SK-N-SH treated with all-trans-retinoic acid at 6 μM for 48 hours (cell line): ENCODE measurements at regions not wholly inside any gene's neighbourhood (a gene's known extent, or its start where the extent isn't known, plus 50 kb on each side); places are given as distances from the start of the nearest gene placed in this dataset.

ENCODE experiments used
- BACH2 ChIP-seq: fragments of 250-450 bp; sonication (Bioruptor Pico); IDR thresholded peaks from 2 replicates; pipeline ENCODE4 v1.9.0; 2021; ENCODE audit warnings: mild to moderate bottlenecking, borderline replicate concordance
- ESRRG ChIP-seq: fragments of 250-450 bp; sonication (Bioruptor Pico); IDR thresholded peaks from 2 replicates; pipeline ENCODE4 v1.6.1; 2021; ENCODE audit warnings: mild to moderate bottlenecking
- GLIS3 ChIP-seq: fragments of 250-450 bp; sonication (Bioruptor Pico); IDR thresholded peaks from 2 replicates; pipeline ENCODE4 v1.5.0; 2020; ENCODE audit warnings: mild to moderate bottlenecking, moderate library complexity
- ISL1 ChIP-seq: fragments of 250-450 bp; sonication (Bioruptor Pico); IDR thresholded peaks from 2 replicates; pipeline ENCODE4 v2.1.2; 2022; ENCODE audit warnings: mild to moderate bottlenecking, moderate library complexity
- OSR1 ChIP-seq: fragments of 250-450 bp; sonication (Bioruptor Pico); IDR thresholded peaks from 2 replicates; pipeline ENCODE4 v1.8.0; 2022; ENCODE audit warnings: moderate library complexity, mild to moderate bottlenecking, inconsistent platforms
- PATZ1 ChIP-seq: fragments of 250-450 bp; sonication (Bioruptor Pico); IDR thresholded peaks from 2 replicates; pipeline ENCODE4 v1.8.0; 2020; ENCODE audit warnings: mild to moderate bottlenecking, moderate library complexity, borderline replicate concordance
- RARB ChIP-seq: fragments of 250-450 bp; sonication (Bioruptor Pico); IDR thresholded peaks from 2 replicates; pipeline ENCODE4 v1.8.0; 2021; ENCODE audit warnings: mild to moderate bottlenecking, moderate library complexity
- TCF4 ChIP-seq: fragments of 250-450 bp; sonication (Bioruptor Pico); IDR thresholded peaks from 2 replicates; pipeline ENCODE4 v1.8.0; 2021; ENCODE audit warnings: mild to moderate bottlenecking, moderate library complexity, borderline replicate concordance
- TOX ChIP-seq: fragments of 250-450 bp; sonication (Bioruptor Pico); IDR thresholded peaks from 2 replicates; pipeline ENCODE4 v1.8.0; 2021; ENCODE audit warnings: mild to moderate bottlenecking, moderate library complexity, borderline replicate concordance
- ZC3H10 ChIP-seq: fragments of 250-450 bp; sonication (Bioruptor Pico); IDR thresholded peaks from 2 replicates; pipeline ENCODE4 v1.5.1; 2021; ENCODE audit warnings: mild to moderate bottlenecking, moderate library complexity
- ZFP30 ChIP-seq: fragments of 450-650 bp; formaldehyde crosslinking; IDR thresholded peaks from 2 replicates; pipeline ENCODE4 v1.5.0; 2022; ENCODE audit warnings: mild to moderate bottlenecking, moderate library complexity
- ZNF565 ChIP-seq: fragments of 450-650 bp; formaldehyde crosslinking; conservative IDR thresholded peaks from 2 replicates; pipeline ENCODE4 v1.5.0; 2020; ENCODE audit warnings: low read depth, mild to moderate bottlenecking, moderate library complexity
- ZNF8 ChIP-seq: fragments of 450-650 bp; formaldehyde crosslinking; IDR thresholded peaks from 2 replicates; pipeline ENCODE4 v1.5.0; 2020; ENCODE audit warnings: mild to moderate bottlenecking, moderate library complexity
- TF ChIP-seq, protein P1 (sequence below): fragments of 250-450 bp; sonication (Bioruptor Pico); IDR thresholded peaks from 2 replicates; pipeline ENCODE4 v1.8.0; 2021; ENCODE audit warnings: low read depth, mild to moderate bottlenecking, moderate library complexity, borderline replicate concordance

- no peak for TF ChIP-seq TOX (CRISPR knock-in tag)
- TF ChIP-seq GLIS3 (CRISPR knock-in tag), result no peak
- TF ChIP-seq ISL1 (CRISPR knock-in tag), result no peak
- no peak for TF ChIP-seq ZNF565 (CRISPR knock-in tag)
- TF ChIP-seq TCF4 (CRISPR knock-in tag), result no peak
- TF ChIP-seq BACH2 (CRISPR knock-in tag), result no peak
- no peak for TF ChIP-seq RARB (CRISPR knock-in tag)
- no peak for TF ChIP-seq PATZ1
- TF ChIP-seq ZFP30, result no peak
- TF ChIP-seq ESRRG (CRISPR knock-in tag), result no peak
- TF ChIP-seq, protein P1, sequence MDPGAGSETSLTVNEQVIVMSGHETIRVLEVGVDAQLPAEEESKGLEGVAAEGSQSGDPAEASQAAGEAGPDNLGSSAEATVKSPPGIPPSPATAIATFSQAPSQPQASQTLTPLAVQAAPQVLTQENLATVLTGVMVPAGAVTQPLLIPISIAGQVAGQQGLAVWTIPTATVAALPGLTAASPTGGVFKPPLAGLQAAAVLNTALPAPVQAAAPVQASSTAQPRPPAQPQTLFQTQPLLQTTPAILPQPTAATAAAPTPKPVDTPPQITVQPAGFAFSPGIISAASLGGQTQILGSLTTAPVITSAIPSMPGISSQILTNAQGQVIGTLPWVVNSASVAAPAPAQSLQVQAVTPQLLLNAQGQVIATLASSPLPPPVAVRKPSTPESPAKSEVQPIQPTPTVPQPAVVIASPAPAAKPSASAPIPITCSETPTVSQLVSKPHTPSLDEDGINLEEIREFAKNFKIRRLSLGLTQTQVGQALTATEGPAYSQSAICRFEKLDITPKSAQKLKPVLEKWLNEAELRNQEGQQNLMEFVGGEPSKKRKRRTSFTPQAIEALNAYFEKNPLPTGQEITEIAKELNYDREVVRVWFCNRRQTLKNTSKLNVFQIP (CRISPR knock-in tag), result no peak
- no peak for TF ChIP-seq ZNF8
- no peak for TF ChIP-seq OSR1
- no peak for TF ChIP-seq ZC3H10 (CRISPR knock-in tag)
Measured at GRCh38 chr20:40073535-40074111, 615.4 kb downstream of the MAFB start.
